ENCODE measurements at regions not wholly inside any gene's neighbourhood (a gene's known extent, or its start where the extent isn't known, plus 50 kb on each side); places are given as distances from the start of the nearest gene placed in this dataset.

GRCh38 chr12:90030726-90031125 lies 322.1 kb upstream of the ATP2B1 start:
- Histone ChIP-seq H4K20me1 (ENCODE audit: low read depth, low read length) (no peaks in the 10 kb centered on the region), H3K79me2 (ENCODE audit: insufficient read depth, low read length) (no peaks in the 10 kb centered on the region), H3K27ac (ENCODE audit: low read depth, low read length) (no peak overlapping the region), H2AFZ (ENCODE audit: low read depth, low read length, severe bottlenecking) (no peak overlapping the region), H3K9ac (ENCODE audit: low read length) (no peak overlapping the region), H3K9me2 (replicated peaks; ENCODE audit: insufficient read depth, low read length) (no peaks in the 10 kb centered on the region), H3K36me3 (ENCODE audit: low read length) (no peaks in the 10 kb centered on the region), H3K9me3 (ENCODE audit: insufficient read depth, low read length) (no peaks in the 10 kb centered on the region), H3K27me3 (ENCODE audit: low read length) (no peaks in the 10 kb centered on the region), H3K4me3 (ENCODE audit: insufficient read depth, low read length, poor library complexity, severe bottlenecking) (no peak overlapping the region), H3F3A (ENCODE audit: insufficient read depth) (no peaks in the 10 kb centered on the region), H3K4me2 (ENCODE audit: low read depth, low read length, poor library complexity, severe bottlenecking) (no peak overlapping the region)
- TF ChIP-seq EZH2phosphoT487 (conservative IDR thresholded peaks at IDR 0.05; ENCODE audit: low read length), result no peak
- TF ChIP-seq, protein P1, sequence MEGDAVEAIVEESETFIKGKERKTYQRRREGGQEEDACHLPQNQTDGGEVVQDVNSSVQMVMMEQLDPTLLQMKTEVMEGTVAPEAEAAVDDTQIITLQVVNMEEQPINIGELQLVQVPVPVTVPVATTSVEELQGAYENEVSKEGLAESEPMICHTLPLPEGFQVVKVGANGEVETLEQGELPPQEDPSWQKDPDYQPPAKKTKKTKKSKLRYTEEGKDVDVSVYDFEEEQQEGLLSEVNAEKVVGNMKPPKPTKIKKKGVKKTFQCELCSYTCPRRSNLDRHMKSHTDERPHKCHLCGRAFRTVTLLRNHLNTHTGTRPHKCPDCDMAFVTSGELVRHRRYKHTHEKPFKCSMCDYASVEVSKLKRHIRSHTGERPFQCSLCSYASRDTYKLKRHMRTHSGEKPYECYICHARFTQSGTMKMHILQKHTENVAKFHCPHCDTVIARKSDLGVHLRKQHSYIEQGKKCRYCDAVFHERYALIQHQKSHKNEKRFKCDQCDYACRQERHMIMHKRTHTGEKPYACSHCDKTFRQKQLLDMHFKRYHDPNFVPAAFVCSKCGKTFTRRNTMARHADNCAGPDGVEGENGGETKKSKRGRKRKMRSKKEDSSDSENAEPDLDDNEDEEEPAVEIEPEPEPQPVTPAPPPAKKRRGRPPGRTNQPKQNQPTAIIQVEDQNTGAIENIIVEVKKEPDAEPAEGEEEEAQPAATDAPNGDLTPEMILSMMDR (IDR thresholded peaks at IDR 0.05; ENCODE audit: insufficient read depth, low read length, poor library complexity, severe bottlenecking), result no peak

DNA sequence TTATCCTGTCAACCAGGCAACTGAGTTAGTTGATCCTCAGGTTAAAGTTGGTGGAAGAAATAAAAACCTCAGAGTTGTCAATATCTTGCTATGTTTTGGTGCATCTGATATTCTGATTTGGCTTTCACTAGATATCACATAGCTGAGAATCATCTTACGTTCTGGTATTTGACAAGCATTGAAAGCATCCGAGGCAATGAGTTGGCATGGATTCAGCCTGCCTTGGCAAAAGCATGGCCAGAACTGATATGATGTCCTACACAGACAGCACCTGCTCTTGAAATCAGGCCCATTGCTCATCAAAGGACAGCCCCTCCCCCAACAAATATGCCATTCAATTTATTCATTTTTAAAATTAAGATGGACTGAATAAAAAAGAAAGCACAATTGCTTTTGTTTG lies 320.7 kb upstream of the ATP2B1 start:
- Histone ChIP-seq H3K79me2 (ENCODE audit: insufficient read depth, low read length) (no peaks in the 10 kb centered on the region), H3K9ac (ENCODE audit: low read length) (no peak overlapping the region), H3K36me3 (ENCODE audit: low read length) (no peaks in the 10 kb centered on the region), H3K27me3 (ENCODE audit: low read length) (no peaks in the 10 kb centered on the region), H3F3A (ENCODE audit: insufficient read depth) (no peaks in the 10 kb centered on the region), H3K4me2 (ENCODE audit: low read depth, low read length, poor library complexity, severe bottlenecking) (no peak overlapping the region), H2AFZ (ENCODE audit: low read depth, low read length, severe bottlenecking) (no peak overlapping the region), H3K27ac (ENCODE audit: low read depth, low read length) (no peak overlapping the region), H3K9me3 (ENCODE audit: insufficient read depth, low read length) (no peaks in the 10 kb centered on the region), H3K4me3 (ENCODE audit: insufficient read depth, low read length, poor library complexity, severe bottlenecking) (no peak overlapping the region), H3K9me2 (replicated peaks; ENCODE audit: insufficient read depth, low read length) (no peaks in the 10 kb centered on the region), H4K20me1 (ENCODE audit: low read depth, low read length) (no peaks in the 10 kb centered on the region)
- TF ChIP-seq, protein P1 (IDR thresholded peaks at IDR 0.05; ENCODE audit: insufficient read depth, low read length, poor library complexity, severe bottlenecking), result no peak
- TF ChIP-seq EZH2phosphoT487 (conservative IDR thresholded peaks at IDR 0.05; ENCODE audit: low read length), result no peak

DNA sequence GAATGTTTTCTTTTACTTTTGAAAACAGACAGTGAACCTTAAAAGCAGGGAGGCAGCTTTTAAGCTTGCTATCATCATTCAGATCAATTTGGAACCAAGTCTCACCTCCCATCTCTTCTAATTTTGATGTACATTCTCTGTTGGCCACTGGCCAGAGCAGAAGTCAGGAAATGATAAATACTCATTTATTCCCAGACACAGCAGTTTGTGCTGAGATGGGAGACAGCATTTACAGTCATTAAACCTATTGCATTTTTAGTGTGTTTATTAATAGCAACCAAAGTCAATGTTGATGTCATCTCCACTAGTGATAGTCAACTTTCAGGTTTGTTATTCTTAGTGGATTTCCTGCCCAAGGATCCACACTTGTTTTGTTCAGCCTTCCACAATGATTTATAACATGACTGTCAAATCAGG lies 320.0 kb upstream of the ATP2B1 start:
- Histone ChIP-seq H3K9ac (ENCODE audit: low read length) (no peak overlapping the region), H3K9me3 (ENCODE audit: insufficient read depth, low read length) (no peaks in the 10 kb centered on the region), H2AFZ (ENCODE audit: low read depth, low read length, severe bottlenecking) (no peak overlapping the region), H3K79me2 (ENCODE audit: insufficient read depth, low read length) (no peaks in the 10 kb centered on the region), H3K4me3 (ENCODE audit: insufficient read depth, low read length, poor library complexity, severe bottlenecking) (no peak overlapping the region), H3K36me3 (ENCODE audit: low read length) (no peaks in the 10 kb centered on the region), H3F3A (ENCODE audit: insufficient read depth) (no peaks in the 10 kb centered on the region), H3K27me3 (ENCODE audit: low read length) (no peaks in the 10 kb centered on the region), H4K20me1 (ENCODE audit: low read depth, low read length) (no peaks in the 10 kb centered on the region), H3K9me2 (replicated peaks; ENCODE audit: insufficient read depth, low read length) (no peaks in the 10 kb centered on the region), H3K27ac (ENCODE audit: low read depth, low read length) (no peak overlapping the region), H3K4me2 (ENCODE audit: low read depth, low read length, poor library complexity, severe bottlenecking) (no peak overlapping the region)
- no peak for TF ChIP-seq EZH2phosphoT487 (conservative IDR thresholded peaks at IDR 0.05; ENCODE audit: low read length)
- TF ChIP-seq, protein P1 (IDR thresholded peaks at IDR 0.05; ENCODE audit: insufficient read depth, low read length, poor library complexity, severe bottlenecking), result no peak
